HepG2 (cell line): ENCODE measurements at regions not wholly inside any gene's neighbourhood (a gene's known extent, or its start where the extent isn't known, plus 50 kb on each side); places are given as distances from the start of the nearest gene placed in this dataset.

ENCODE experiments used
- ATAC-seq: fragments of 200-7000 bp; cut with Tn5 transposase; 3 replicates; pipeline ENCODE4 v1.9.1; 2020; ENCODE audit warnings: mild to moderate bottlenecking, moderate library complexity
- BruUV-seq: library from RNA; stranded (reverse); fragments of 400-500 nt; replicated peaks from 2 replicates; lab custom pipeline; 2021; lab: Mats Ljungman, UMichigan
- CTCF ChIA-PET: fragments of 300-600 bp; formaldehyde crosslinking; extraction: SDS; loops from one replicate; lab custom pipeline; 2021; ENCODE audit warnings: low total read pairs, inconsistent platforms, low intra/inter-chr PET ratio; lab: Yijun Ruan, JAX
- POLR2A ChIA-PET: fragments of 350-600 bp; sonication (Branson Sonifier 250); formaldehyde crosslinking; loops from one replicate; lab custom pipeline; 2020; ENCODE audit warnings: antibody characterized with exemption, inconsistent platforms; lab: Yijun Ruan, JAX
- DNase-seq: peaks from one replicate; pipeline ENCODE4 v3.0.0-alpha.2; 2015; ENCODE audit warnings: low spot score
- FAIRE-seq: peaks from 3 replicates; lab custom pipeline; 2011; peaks lifted over from hg19 to GRCh38; lab: Jason Lieb, UNC
- H2AFZ ChIP-seq: one replicate; pipeline ENCODE4 v1.6.1; 2011; ENCODE audit warnings: low read length, inconsistent platforms
- H3K27ac ChIP-seq: fragments of 300-600 bp; 3 replicates; pipeline ENCODE4 v1.8.0; 2011; ENCODE audit warnings: mixed run types, mild to moderate bottlenecking, mixed read lengths, low read length, inconsistent platforms; ENCODE audit not compliant: insufficient read depth; ENCODE audit errors: extremely low read length
- H3K27me3 ChIP-seq, 2 experiments: fragments of 200-600 bp in 1 of 2; 2 replicates in 1 of 2; 3 replicates in 1 of 2; pipeline versions ENCODE4 v1.6.0 to v1.8.0; 2011; ENCODE audit warnings: low read length in 2 of 2, mild to moderate bottlenecking in 2 of 2, moderate library complexity in 2 of 2, inconsistent platforms in 1 of 2; ENCODE audit not compliant: insufficient read depth in 2 of 2, control insufficient read depth in 1 of 2
- H3K36me3 ChIP-seq, 2 experiments: fragments of 200-600 bp in 1 of 2; replicated peaks in 1 of 2; 2 replicates in 1 of 2; 3 replicates in 1 of 2; pipeline versions ENCODE4 v1.5.1 to v1.8.0; 2011; ENCODE audit warnings: low read length in 2 of 2, inconsistent platforms in 1 of 2; ENCODE audit not compliant: insufficient read depth in 2 of 2, control insufficient read depth in 1 of 2
- H3K4me1 ChIP-seq: 2 replicates; pipeline ENCODE4 v1.5.1; 2012; ENCODE audit warnings: low read length, inconsistent platforms; ENCODE audit not compliant: insufficient read depth
- H3K4me2 ChIP-seq: 2 replicates; pipeline ENCODE4 v1.6.0; 2011; ENCODE audit warnings: low read depth, low read length, inconsistent platforms
- H3K4me3 ChIP-seq, 3 experiments: fragments of 200-600 bp in 1 of 3; sonication (generic), shearing (Covaris generic) in 1 of 3; replicated peaks in 1 of 3; 2 replicates each; pipeline ENCODE4 v1.5.1; 2011 to 2016; ENCODE audit warnings: low read length in 3 of 3, inconsistent platforms in 2 of 3, low read depth in 2 of 3, mild to moderate bottlenecking in 2 of 3, control low read depth in 1 of 3, mixed read lengths in 1 of 3; ENCODE audit not compliant: insufficient read depth in 1 of 3
- H3K79me2 ChIP-seq: one replicate; pipeline ENCODE4 v1.6.1; 2011; ENCODE audit warnings: low read length, inconsistent platforms; ENCODE audit not compliant: insufficient read depth
- H3K9ac ChIP-seq: 2 replicates; pipeline ENCODE4 v1.6.0; 2011; ENCODE audit warnings: mild to moderate bottlenecking, low read depth, low read length, inconsistent platforms; ENCODE audit not compliant: insufficient read depth
- H3K9me3 ChIP-seq: 2 replicates; pipeline ENCODE4 v1.5.1; 2012; ENCODE audit warnings: mild to moderate bottlenecking, low read length
- H4K20me1 ChIP-seq: 2 replicates; pipeline ENCODE4 v1.6.0; 2011; ENCODE audit warnings: inconsistent platforms, mild to moderate bottlenecking, low read length, moderate library complexity; ENCODE audit not compliant: insufficient read depth
- CEBPB ChIP-seq: IDR thresholded peaks from 2 replicates; pipeline ENCODE4 v1.6.1; 2011; ENCODE audit warnings: low read depth, low read length, improper control_type of control experiment, borderline replicate concordance
- ZNF558 ChIP-seq: sonication (generic); formaldehyde crosslinking; IDR thresholded peaks from 2 replicates; pipeline ENCODE4 v1.9.0; 2022; ENCODE audit warnings: mild to moderate bottlenecking, missing genetic modification reagents, borderline replicate concordance
- WGBS: methylation state at CpG from one replicate; pipeline ENCODE4 v1.1.6; 2017; ENCODE audit warnings: low lambda C conversion rate; 5-methylcytosine and 5-hydroxymethylcytosine counted together
- in situ Hi-C: cut with HindIII; loops from 2 replicates; pipeline ENCODE4 v1.10.0; 2017; ENCODE audit warnings: low pct_unique_long_range_greater_than_20kb; ENCODE audit not compliant: extremely low pct_ligation_motif_present
- intact Hi-C: fragments of 100-400 bp; cut with micrococcal nuclease; formaldehyde crosslinking; loops from one replicate; pipeline ENCODE4 v1.10.0; 2022; ENCODE audit not compliant: unreplicated experiment
- TF ChIP-seq, protein P1 (sequence below): sonication (generic); formaldehyde crosslinking; IDR thresholded peaks from 2 replicates; pipeline ENCODE4 v1.4.0; 2020; ENCODE audit warnings: missing genetic modification reagents, mild to moderate bottlenecking, borderline replicate concordance

GRCh38 chr5:91228188-91228587 is 154.9 kb downstream of the ARRDC3 start:
- BruUV-seq = no TSS peak
- in situ Hi-C loops (no loop called here), intact Hi-C loops (no loop called here)
- no peak overlapping the region for H3K4me2 ChIP-seq
- FAIRE-seq (no peak), DNase-seq (no peak), ATAC-seq (no peak)
- H4K20me1 ChIP-seq = no peaks in the 10 kb centered on the region
- TF ChIP-seq, protein P1, sequence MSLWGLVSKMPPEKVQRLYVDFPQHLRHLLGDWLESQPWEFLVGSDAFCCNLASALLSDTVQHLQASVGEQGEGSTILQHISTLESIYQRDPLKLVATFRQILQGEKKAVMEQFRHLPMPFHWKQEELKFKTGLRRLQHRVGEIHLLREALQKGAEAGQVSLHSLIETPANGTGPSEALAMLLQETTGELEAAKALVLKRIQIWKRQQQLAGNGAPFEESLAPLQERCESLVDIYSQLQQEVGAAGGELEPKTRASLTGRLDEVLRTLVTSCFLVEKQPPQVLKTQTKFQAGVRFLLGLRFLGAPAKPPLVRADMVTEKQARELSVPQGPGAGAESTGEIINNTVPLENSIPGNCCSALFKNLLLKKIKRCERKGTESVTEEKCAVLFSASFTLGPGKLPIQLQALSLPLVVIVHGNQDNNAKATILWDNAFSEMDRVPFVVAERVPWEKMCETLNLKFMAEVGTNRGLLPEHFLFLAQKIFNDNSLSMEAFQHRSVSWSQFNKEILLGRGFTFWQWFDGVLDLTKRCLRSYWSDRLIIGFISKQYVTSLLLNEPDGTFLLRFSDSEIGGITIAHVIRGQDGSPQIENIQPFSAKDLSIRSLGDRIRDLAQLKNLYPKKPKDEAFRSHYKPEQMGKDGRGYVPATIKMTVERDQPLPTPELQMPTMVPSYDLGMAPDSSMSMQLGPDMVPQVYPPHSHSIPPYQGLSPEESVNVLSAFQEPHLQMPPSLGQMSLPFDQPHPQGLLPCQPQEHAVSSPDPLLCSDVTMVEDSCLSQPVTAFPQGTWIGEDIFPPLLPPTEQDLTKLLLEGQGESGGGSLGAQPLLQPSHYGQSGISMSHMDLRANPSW (CRISPR knock-in tag) = no peak
- TF ChIP-seq CEBPB (0 out of 2 replicates have a peak, but pooled peaks have one; percentile 6), ZNF558 (CRISPR knock-in tag) (no peak)
- H3K9me3 ChIP-seq = no peaks in the 10 kb centered on the region
- 0% methylated on average over 1 of the region's 1 CpG for WGBS
- no peak overlapping the region for H3K27ac ChIP-seq
- H3K4me1 ChIP-seq = no peaks in the 10 kb centered on the region
- H2AFZ ChIP-seq = no peak overlapping the region
- H3K9ac ChIP-seq = no peak overlapping the region
- H3K27me3 ChIP-seq = no peaks in the 10 kb centered on the region
- ChIA-PET POLR2A (interaction anchor here (1.5 kb wide), 2 partner anchors 155 to 156 kb away, joined by 3 to 4 read pairs; partner anchors contain the start of gene ARRDC3), CTCF (interaction anchor here (3.8 kb wide), 1 partner anchor 156 kb away, joined by 82 read pairs; the partner anchor contains the start of gene ARRDC3)
- H3K4me3 ChIP-seq = no peak overlapping the region
- H3K36me3 ChIP-seq = no peaks in the 10 kb centered on the region
- H3K79me2 ChIP-seq = no peaks in the 10 kb centered on the region
